ENCODE measurements at regions not wholly inside any gene's neighbourhood (a gene's known extent, or its start where the extent isn't known, plus 50 kb on each side); places are given as distances from the start of the nearest gene placed in this dataset.
A peak's percentile ranks its signal among the peaks of the same experiment; 100 is the strongest.

DNA sequence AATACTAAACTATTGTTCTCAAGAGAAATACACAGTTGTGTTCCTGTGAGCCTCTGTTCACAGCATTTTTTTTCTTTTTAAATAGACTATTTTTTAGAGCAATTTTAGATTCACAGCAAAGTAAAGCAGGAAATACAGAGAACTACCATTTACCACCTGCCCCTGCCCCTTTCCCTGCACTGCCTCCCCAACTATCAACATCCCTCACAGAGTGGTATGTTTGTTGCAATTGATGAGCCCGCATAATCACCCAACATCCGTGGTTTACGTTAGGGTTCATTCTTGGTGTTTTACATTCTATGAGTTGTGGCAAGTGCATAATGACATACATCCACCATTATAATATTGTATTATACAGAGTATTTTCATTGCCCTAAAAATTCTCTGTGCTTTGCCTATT is 71.6 kb upstream of the TNFAIP3 start:
- Histone ChIP-seq H3K27me3 (ENCODE audit: control insufficient read depth in 3 of 3, insufficient read depth in 3 of 3, low read length in 2 of 3) (no peaks in the 10 kb centered on the region), H3K9ac (ENCODE audit: insufficient read depth in 1 of 2, low read length in 2 of 2) (no peak overlapping the region), H3K4me1 (ENCODE audit: control insufficient read depth in 5 of 5, insufficient read depth in 5 of 5, low read length in 5 of 5) (peaks cover 0 to 10% (median 0%) of the 10 kb centered on the region in 5 donors), H3K9me3 (ENCODE audit: control insufficient read depth in 4 of 4, insufficient read depth in 3 of 4, low read length in 3 of 4) (no peaks in the 10 kb centered on the region), H3K4me3 (no peak overlapping the region), H3K36me3 (ENCODE audit: control insufficient read depth in 4 of 4, insufficient read depth in 4 of 4, low read length in 4 of 4) (no peaks in the 10 kb centered on the region), H3K27ac (ENCODE audit: low read depth in 1 of 2, low read length in 1 of 2) (no peak overlapping the region)
- TF ChIP-seq CTCF (IDR thresholded peaks at IDR 0.05; ENCODE audit: control extremely low read depth, extremely low read depth), result no peak
- WGBS, 2 donors, result 85 to 87% methylated on average over 3 of the region's 3 CpGs
- ATAC-seq (ENCODE audit: insufficient read depth, low FRiP score), result no peak
- DNase-seq, result no peak

DNA sequence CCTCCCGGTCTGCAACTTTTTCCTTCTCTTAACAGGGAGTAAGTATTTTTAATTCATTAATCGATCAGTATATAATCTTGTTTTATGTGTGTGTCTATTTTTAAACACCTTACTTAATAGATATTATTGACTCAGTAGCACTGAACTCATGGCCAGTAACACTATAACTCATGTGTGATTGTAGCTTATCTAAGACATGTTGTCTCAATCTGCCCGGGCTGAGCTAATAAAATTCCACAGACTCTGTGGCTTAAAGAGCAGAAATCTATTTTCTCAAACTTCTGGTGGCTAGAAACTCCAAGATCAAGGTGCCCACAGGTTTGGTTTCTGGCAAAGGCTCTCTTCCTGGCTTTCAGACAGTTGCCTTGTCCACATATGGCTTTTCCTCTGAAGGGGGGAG is 68.8 kb upstream of the TNFAIP3 start:
- H3K9me3 ChIP-seq (ENCODE audit: control insufficient read depth in 4 of 4, insufficient read depth in 3 of 4, low read length in 3 of 4), result no peaks in the 10 kb centered on the region
- no peak overlapping the region for H3K4me3 ChIP-seq
- ATAC-seq (ENCODE audit: insufficient read depth, low FRiP score) (no peak), DNase-seq (no peak)
- WGBS, 2 donors, result 84 to 91% methylated on average over 3 of the region's 3 CpGs
- no peaks in the 10 kb centered on the region for H3K36me3 ChIP-seq (ENCODE audit: control insufficient read depth in 4 of 4, insufficient read depth in 4 of 4, low read length in 4 of 4)
- TF ChIP-seq CTCF (IDR thresholded peaks at IDR 0.05; ENCODE audit: control extremely low read depth, extremely low read depth), result no peak
- no peak overlapping the region for H3K9ac ChIP-seq (ENCODE audit: insufficient read depth in 1 of 2, low read length in 2 of 2)
- no peaks in the 10 kb centered on the region for H3K27me3 ChIP-seq (ENCODE audit: control insufficient read depth in 3 of 3, insufficient read depth in 3 of 3, low read length in 2 of 3)
- H3K27ac ChIP-seq (ENCODE audit: low read depth in 1 of 2, low read length in 1 of 2), result no peak overlapping the region
- H3K4me1 ChIP-seq (ENCODE audit: control insufficient read depth in 5 of 5, insufficient read depth in 5 of 5, low read length in 5 of 5), result peaks cover 0 to 4% (median 0%) of the 10 kb centered on the region in 5 donors

- no peak for DNase-seq
- H3K27me3 ChIP-seq (ENCODE audit: control insufficient read depth in 3 of 3, insufficient read depth in 3 of 3, low read length in 2 of 3), result no peaks in the 10 kb centered on the region
- 90 to 95% methylated on average over 3 of the region's 3 CpGs for WGBS, 2 donors
- H3K27ac ChIP-seq (ENCODE audit: low read depth in 1 of 2, low read length in 1 of 2), result no peak overlapping the region
- ATAC-seq (ENCODE audit: insufficient read depth, low FRiP score), result no peak
- no peak overlapping the region for H3K4me3 ChIP-seq
- H3K9me3 ChIP-seq (ENCODE audit: control insufficient read depth in 4 of 4, insufficient read depth in 3 of 4, low read length in 3 of 4), result no peaks in the 10 kb centered on the region
- peaks cover 0 to 4% (median 0%) of the 10 kb centered on the region in 5 donors for H3K4me1 ChIP-seq (ENCODE audit: control insufficient read depth in 5 of 5, insufficient read depth in 5 of 5, low read length in 5 of 5)
- no peak overlapping the region for H3K9ac ChIP-seq (ENCODE audit: insufficient read depth in 1 of 2, low read length in 2 of 2)
- no peaks in the 10 kb centered on the region for H3K36me3 ChIP-seq (ENCODE audit: control insufficient read depth in 4 of 4, insufficient read depth in 4 of 4, low read length in 4 of 4)
- no peak for TF ChIP-seq CTCF (IDR thresholded peaks at IDR 0.05; ENCODE audit: control extremely low read depth, extremely low read depth)
These were observed 68.2 kb upstream of the TNFAIP3 start for GRCh38 chr6:137798846-137799245.

- peak; percentile 55 for TF ChIP-seq CTCF (IDR thresholded peaks at IDR 0.05; ENCODE audit: control extremely low read depth, extremely low read depth)
- Histone ChIP-seq H3K9ac (ENCODE audit: insufficient read depth in 1 of 2, low read length in 2 of 2) (no peak overlapping the region), H3K4me3 (no peak overlapping the region), H3K36me3 (ENCODE audit: control insufficient read depth in 4 of 4, insufficient read depth in 4 of 4, low read length in 4 of 4) (no peaks in the 10 kb centered on the region), H3K4me1 (ENCODE audit: control insufficient read depth in 5 of 5, insufficient read depth in 5 of 5, low read length in 5 of 5) (peaks cover 0 to 3% (median 0%) of the 10 kb centered on the region in 5 donors), H3K27me3 (ENCODE audit: control insufficient read depth in 3 of 3, insufficient read depth in 3 of 3, low read length in 2 of 3) (no peaks in the 10 kb centered on the region), H3K9me3 (ENCODE audit: control insufficient read depth in 4 of 4, insufficient read depth in 3 of 4, low read length in 3 of 4) (no peaks in the 10 kb centered on the region), H3K27ac (ENCODE audit: low read depth in 1 of 2, low read length in 1 of 2) (no peak overlapping the region)
- DNase-seq (peak in 1 of 3 donors; percentile 63), ATAC-seq (ENCODE audit: insufficient read depth, low FRiP score) (peak; percentile 66)
- 90 to 92% methylated on average over 3 of the region's 3 CpGs for WGBS, 2 donors
These were observed 67.0 kb upstream of the TNFAIP3 start for GRCh38 chr6:137799950-137800568.
